H1 (cell line): ENCODE measurements at regions not wholly inside any gene's neighbourhood (a gene's known extent, or its start where the extent isn't known, plus 50 kb on each side); places are given as distances from the start of the nearest gene placed in this dataset.

Experiments
- CTCF ChIA-PET: fragments of 300-600 bp; sonication (Branson Sonifier 250); formaldehyde crosslinking; loops from one replicate; lab custom pipeline; 2021; ENCODE audit not compliant: partially characterized antibody; lab: Charles Lee
- POLR2A ChIA-PET: fragments of 300-600 bp; sonication (Branson Sonifier 250); formaldehyde crosslinking; loops from one replicate; lab custom pipeline; 2021; ENCODE audit warnings: inconsistent platforms; ENCODE audit not compliant: partially characterized antibody; lab: Charles Lee
- DNase-seq, 2 experiments: peaks; one replicate each; pipeline versions ENCODE4 v3.0.0 to v3.0.0-alpha.2; 2010 to 2022; ENCODE audit warnings: low spot score in 2 of 2, low read depth in 1 of 2, mixed read lengths in 1 of 2
- FAIRE-seq: peaks from 2 replicates; lab custom pipeline; 2011; peaks lifted over from hg19 to GRCh38; lab: Jason Lieb, UNC
- H2AFZ ChIP-seq: 2 replicates; pipeline ENCODE4 v1.8.1; 2012; ENCODE audit warnings: low read length, inconsistent platforms
- H2AK5ac ChIP-seq: 2 replicates; pipeline ENCODE4 v1.6.1; 2013; ENCODE audit warnings: low read depth, low read length
- H2BK120ac ChIP-seq: replicated peaks from 2 replicates; pipeline ENCODE3; 2013; ENCODE audit warnings: low read depth, low read length, inconsistent platforms
- H2BK12ac ChIP-seq: 2 replicates; pipeline ENCODE4 v1.6.1; 2013; ENCODE audit warnings: low read depth, low read length
- H2BK15ac ChIP-seq: 2 replicates; pipeline ENCODE4 v1.6.1; 2013; ENCODE audit warnings: low read length
- H2BK20ac ChIP-seq: 2 replicates; pipeline ENCODE4 v1.6.1; 2013; ENCODE audit warnings: low read length
- H2BK5ac ChIP-seq: 2 replicates; pipeline ENCODE4 v1.6.1; 2013; ENCODE audit warnings: low read depth, low read length
- H3K14ac ChIP-seq: 2 replicates; pipeline ENCODE4 v1.6.1; 2013; ENCODE audit warnings: inconsistent platforms; ENCODE audit not compliant: insufficient read length
- H3K18ac ChIP-seq: 2 replicates; pipeline ENCODE4 v1.6.1; 2013; ENCODE audit warnings: low read length; ENCODE audit errors: extremely low read depth
- H3K23ac ChIP-seq: 2 replicates; pipeline ENCODE4 v1.6.1; 2013; ENCODE audit warnings: inconsistent platforms; ENCODE audit not compliant: insufficient read length
- H3K23me2 ChIP-seq: 2 replicates; pipeline ENCODE4 v1.6.1; 2013; ENCODE audit warnings: low read depth, low read length
- H3K27ac ChIP-seq: 2 replicates; pipeline ENCODE4 v1.6.1; 2011; ENCODE audit warnings: low read depth, low read length, inconsistent platforms
- H3K27me3 ChIP-seq, 4 experiments: replicated peaks in 1 of 4; 1 replicate in 1 of 4; 2 replicates in 3 of 4; pipeline versions ENCODE4 v1.6.1 to v1.8.1; 2011 to 2013; ENCODE audit warnings: low read length in 3 of 4, mild to moderate bottlenecking in 3 of 4, inconsistent platforms in 2 of 4, mixed read lengths in 2 of 4, moderate library complexity in 1 of 4; ENCODE audit not compliant: control insufficient read depth in 3 of 4, insufficient read depth in 3 of 4; ENCODE audit errors: extremely low read depth in 1 of 4
- H3K36me3 ChIP-seq, 4 experiments: 2 replicates each; pipeline versions ENCODE4 v1.6.1 to v1.8.1; 2011 to 2013; ENCODE audit warnings: mild to moderate bottlenecking in 4 of 4, low read length in 3 of 4, moderate library complexity in 2 of 4, control low read depth in 1 of 4, inconsistent platforms in 1 of 4; ENCODE audit not compliant: insufficient read depth in 4 of 4, control insufficient read depth in 2 of 4
- H3K4ac ChIP-seq: replicated peaks from 2 replicates; pipeline ENCODE3; 2013; ENCODE audit warnings: low read length, low read depth, mixed read lengths, inconsistent platforms; ENCODE audit not compliant: insufficient read length
- H3K4me1 ChIP-seq, 4 experiments: replicated peaks in 1 of 4; 1 replicate in 1 of 4; 2 replicates in 3 of 4; pipeline versions ENCODE4 v1.6.1 to v1.8.1; 2011 to 2013; ENCODE audit warnings: low read length in 3 of 4, inconsistent platforms in 2 of 4, mixed read lengths in 1 of 4; ENCODE audit not compliant: insufficient read depth in 4 of 4, control insufficient read depth in 3 of 4
- H3K4me2 ChIP-seq, 2 experiments: 2 replicates each; pipeline versions ENCODE4 v1.6.1 to v1.8.1; 2011 to 2013; ENCODE audit warnings: low read depth in 2 of 2, low read length in 2 of 2, control low read depth in 1 of 2, inconsistent platforms in 1 of 2, mild to moderate bottlenecking in 1 of 2; ENCODE audit not compliant: insufficient read depth in 1 of 2
- H3K4me3 ChIP-seq, 4 experiments: fragments of 200-600, 300-600 bp in 1 of 4; sonication (generic), shearing (Covaris generic), sonication (Bioruptor Twin) in 1 of 4; 2 replicates each; pipeline versions ENCODE4 v1.5.1 to v1.8.1; 2011 to 2016; ENCODE audit warnings: low read length in 4 of 4, low read depth in 3 of 4, control low read depth in 2 of 4, inconsistent platforms in 2 of 4, mild to moderate bottlenecking in 2 of 4, mixed read lengths in 1 of 4, moderate library complexity in 1 of 4; ENCODE audit not compliant: insufficient read depth in 2 of 4; ENCODE audit errors: extremely low read depth in 1 of 4
- H3K56ac ChIP-seq: replicated peaks from 2 replicates; pipeline ENCODE3; 2013; ENCODE audit warnings: low read depth, mild to moderate bottlenecking, mixed read lengths, low read length, inconsistent platforms; ENCODE audit not compliant: insufficient read length
- H3K79me1 ChIP-seq: 2 replicates; pipeline ENCODE4 v1.6.1; 2013; ENCODE audit warnings: low read depth, low read length, control low read depth
- H3K79me2 ChIP-seq, 2 experiments: 2 replicates each; pipeline versions ENCODE4 v1.6.1 to v1.8.1; 2012 to 2013; ENCODE audit warnings: low read length in 2 of 2, mild to moderate bottlenecking in 2 of 2, inconsistent platforms in 1 of 2; ENCODE audit not compliant: insufficient read depth in 2 of 2, control insufficient read depth in 1 of 2
- H3K9ac ChIP-seq, 4 experiments: replicated peaks in 1 of 4; 1 replicate in 1 of 4; 2 replicates in 3 of 4; pipeline versions ENCODE4 v1.6.1 to v1.8.1; 2011 to 2013; ENCODE audit warnings: low read depth in 3 of 4, low read length in 3 of 4, control low read depth in 2 of 4, mild to moderate bottlenecking in 2 of 4, moderate library complexity in 2 of 4, inconsistent platforms in 1 of 4; ENCODE audit errors: extremely low read depth in 1 of 4
- H3K9me3 ChIP-seq, 2 experiments: 2 replicates each; pipeline versions ENCODE4 v1.6.1 to v1.8.1; 2012 to 2013; ENCODE audit warnings: mild to moderate bottlenecking in 2 of 2, moderate library complexity in 2 of 2, control low read depth in 1 of 2, inconsistent platforms in 1 of 2, low read depth in 1 of 2, low read length in 1 of 2, mixed read lengths in 1 of 2; ENCODE audit not compliant: insufficient read depth in 2 of 2
- H4K20me1 ChIP-seq, 2 experiments: replicated peaks in 1 of 2; 2 replicates each; pipeline versions ENCODE3 to v1.8.1; 2011 to 2013; ENCODE audit warnings: inconsistent platforms in 2 of 2, low read length in 2 of 2, mild to moderate bottlenecking in 1 of 2; ENCODE audit not compliant: insufficient read depth in 2 of 2, control insufficient read depth in 1 of 2
- H4K5ac ChIP-seq: 2 replicates; pipeline ENCODE4 v1.6.1; 2013; ENCODE audit warnings: low read length, low read depth, mixed read lengths, inconsistent platforms; ENCODE audit not compliant: insufficient read length
- H4K8ac ChIP-seq: 2 replicates; pipeline ENCODE4 v1.8.0; 2013; ENCODE audit warnings: mild to moderate bottlenecking, moderate library complexity, low read length, inconsistent platforms; ENCODE audit not compliant: insufficient read depth; ENCODE audit errors: extremely low read depth
- H4K91ac ChIP-seq: replicated peaks from 2 replicates; pipeline ENCODE3; 2013; ENCODE audit warnings: low read length, mixed read lengths, inconsistent platforms; ENCODE audit not compliant: insufficient read length
- SP2 ChIP-seq: IDR thresholded peaks from 2 replicates; pipeline ENCODE4 v1.6.1; 2012; ENCODE audit warnings: mild to moderate bottlenecking, low read length, inconsistent platforms
- WGBS, 2 experiments: shearing (Covaris generic) in 1 of 2; methylation state at CpG; one replicate each; pipeline versions ENCODE4 v1.1.6 to v1.1.7; 2013 to 2015; ENCODE audit warnings: low lambda C conversion rate in 2 of 2, mixed read lengths in 2 of 2, inconsistent platforms in 1 of 2, low coverage in 1 of 2, missing lambda C conversion rate in 1 of 2; ENCODE audit not compliant: insufficient replicate concordance in 2 of 2, insufficient coverage in 1 of 2, insufficient read length in 1 of 2; ENCODE audit errors: extremely low coverage in 1 of 2, missing lambda C conversion rate in 1 of 2; 5-methylcytosine and 5-hydroxymethylcytosine counted together

DNA sequence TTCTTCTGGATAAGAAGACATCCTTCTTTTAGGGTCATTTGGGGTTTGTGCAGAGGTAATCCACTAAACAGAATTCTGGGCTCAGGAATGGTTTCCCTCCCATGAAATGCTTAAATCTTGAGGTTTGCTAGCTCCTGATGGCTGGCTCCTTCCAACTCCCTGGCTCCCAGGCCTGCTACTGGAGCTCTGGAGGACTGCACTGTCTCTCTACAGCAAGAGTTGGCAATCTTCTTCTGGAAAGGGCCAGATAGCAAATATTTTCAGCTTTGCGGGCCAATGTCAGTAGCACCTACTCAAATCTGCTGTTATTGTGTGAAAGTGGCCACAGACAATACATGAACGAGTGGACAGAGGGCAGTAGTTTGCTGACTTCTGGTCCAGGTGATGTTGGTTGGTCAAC lies 174.2 kb upstream of the CTBP2 start:
- no peak overlapping the region for H3K18ac ChIP-seq
- no peak overlapping the region for H3K14ac ChIP-seq
- H4K8ac ChIP-seq, result no peak overlapping the region
- H2AFZ ChIP-seq, result no peak overlapping the region
- no peak overlapping the region for H3K4me3 ChIP-seq
- no peak overlapping the region for H3K23ac ChIP-seq
- no peaks in the 10 kb centered on the region for H3K9me3 ChIP-seq
- no peak overlapping the region for H3K56ac ChIP-seq
- ChIA-PET POLR2A (no interaction called here), CTCF (interaction anchor here (0.7 to 2.3 kb wide), 7 partner anchors 9 to 73 kb away, joined by 3 to 15 read pairs (median 3); no protein-coding TSS in a partner anchor)
- DNase-seq (no peak), FAIRE-seq (no peak)
- no peak overlapping the region for H4K5ac ChIP-seq
- no peaks in the 10 kb centered on the region for H4K20me1 ChIP-seq
- no peak overlapping the region for H2AK5ac ChIP-seq
- no peak overlapping the region for H3K4me2 ChIP-seq
- H3K79me2 ChIP-seq, result no peaks in the 10 kb centered on the region
- H3K27ac ChIP-seq, result no peak overlapping the region
- no peaks in the 10 kb centered on the region for H3K27me3 ChIP-seq
- WGBS, 2 experiments, result 89% methylated on average over 2 of the region's 2 CpGs; no CpG with 5 or more reads in 1 of the 2 experiments
- TF ChIP-seq SP2, result no peak
- H2BK15ac ChIP-seq, result no peak overlapping the region
- H2BK120ac ChIP-seq, result no peak overlapping the region
- no peaks in the 10 kb centered on the region for H3K36me3 ChIP-seq
- no peak overlapping the region for H2BK20ac ChIP-seq
- no peak overlapping the region for H2BK12ac ChIP-seq
- H3K4ac ChIP-seq, result no peak overlapping the region
- no peak overlapping the region for H3K9ac ChIP-seq
- H3K79me1 ChIP-seq, result no peaks in the 10 kb centered on the region
- H3K4me1 ChIP-seq, result peaks cover 0 to 3% (median 0%) of the 10 kb centered on the region in 4 experiments; a peak in 1 of 7 replicates
- H2BK5ac ChIP-seq, result no peak overlapping the region
- no peaks in the 10 kb centered on the region for H3K23me2 ChIP-seq
- H4K91ac ChIP-seq, result no peak overlapping the region
